ENCODE measurements at regions not wholly inside any gene's neighbourhood (a gene's known extent, or its start where the extent isn't known, plus 50 kb on each side); places are given as distances from the start of the nearest gene placed in this dataset.

DNA sequence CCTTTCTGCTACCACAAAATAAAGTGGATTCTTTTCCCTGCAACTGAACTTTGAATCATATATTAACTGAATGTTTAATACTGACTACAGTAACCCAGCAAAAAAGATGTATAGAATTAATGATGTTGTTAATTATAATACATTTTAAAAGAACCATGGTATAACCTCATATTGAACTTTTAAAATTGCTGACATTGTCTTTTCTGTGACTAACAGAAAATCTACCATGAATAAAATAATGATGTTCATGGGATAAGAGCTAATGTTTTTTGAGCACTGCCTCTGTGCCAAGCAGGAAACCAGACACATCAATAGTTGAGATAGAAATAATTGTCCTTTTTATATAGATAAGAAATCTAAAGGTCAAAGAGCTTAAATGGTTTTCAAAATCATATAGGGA, 691.9 kb downstream of the PDHA2 start:
- no peak for DNase-seq
- in situ Hi-C loops (cut with HindIII; ENCODE audit: low pct_ligation_motif_present, low pct_unique_long_range_greater_than_20kb, low sequenced_read_pairs): no loop called here

DNA sequence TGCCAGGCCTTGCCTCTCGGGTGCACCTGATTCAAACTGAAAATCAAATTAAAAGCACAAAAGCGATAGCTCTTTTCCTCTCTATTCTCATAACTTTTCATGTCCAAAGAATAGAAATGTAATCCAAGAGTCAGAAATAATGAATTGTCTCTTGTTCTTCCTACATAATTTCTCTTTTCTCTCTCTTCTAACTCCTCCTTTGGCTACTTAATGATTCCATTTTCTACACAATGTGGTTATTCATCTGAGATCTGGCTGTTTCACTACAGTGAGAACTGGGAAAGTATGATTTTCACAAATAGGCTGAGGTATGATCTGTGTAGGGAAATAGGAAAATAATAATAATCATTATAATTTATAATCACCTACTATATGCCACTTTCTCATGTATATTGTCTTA, 703.5 kb downstream of the PDHA2 start:
- in situ Hi-C loops (cut with HindIII; ENCODE audit: low pct_ligation_motif_present, low pct_unique_long_range_greater_than_20kb, low sequenced_read_pairs): no loop called here
- no peak for DNase-seq

DNA sequence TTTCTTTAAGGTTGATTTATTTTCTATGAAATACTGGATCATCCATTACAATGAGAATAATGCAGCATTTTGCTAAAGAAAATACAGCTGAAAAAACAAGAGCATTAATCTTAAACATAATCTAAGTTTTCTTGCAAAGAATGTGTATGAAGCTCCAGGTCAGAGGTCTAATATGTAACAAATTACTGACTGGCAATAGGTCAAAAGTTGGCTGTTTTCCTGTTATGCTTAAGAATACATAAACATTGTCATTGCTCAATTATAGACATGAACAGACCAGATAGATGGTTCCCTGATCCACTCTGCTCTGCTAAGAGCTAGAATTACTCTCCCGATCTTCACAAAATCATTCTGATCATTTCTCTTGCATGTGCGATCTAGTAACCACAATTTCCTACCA, 718.6 kb downstream of the PDHA2 start:
- in situ Hi-C loops (cut with HindIII; ENCODE audit: low pct_ligation_motif_present, low pct_unique_long_range_greater_than_20kb, low sequenced_read_pairs): no loop called here
- no peak for DNase-seq

DNA sequence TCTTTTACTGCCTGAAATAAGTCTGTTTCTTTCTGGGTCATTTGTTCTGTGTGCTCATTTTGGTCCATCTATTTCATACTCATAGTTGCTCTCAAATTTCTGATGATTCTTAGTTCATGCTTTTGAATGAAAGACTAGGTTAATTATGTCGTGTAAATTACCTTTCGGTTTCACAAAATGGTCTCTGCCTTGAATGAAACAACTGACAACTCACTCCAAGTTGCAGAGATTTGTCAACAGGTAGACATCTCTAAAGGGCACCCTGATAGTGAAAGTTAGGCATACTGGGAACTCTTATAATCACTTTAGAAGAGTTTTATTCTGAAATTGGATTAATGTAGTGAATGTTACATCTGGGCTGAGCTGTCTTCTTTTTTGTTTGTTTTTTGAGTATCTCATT, 726.9 kb downstream of the PDHA2 start:
- no peak for DNase-seq
- in situ Hi-C loops (cut with HindIII; ENCODE audit: low pct_ligation_motif_present, low pct_unique_long_range_greater_than_20kb, low sequenced_read_pairs): no loop called here

DNA sequence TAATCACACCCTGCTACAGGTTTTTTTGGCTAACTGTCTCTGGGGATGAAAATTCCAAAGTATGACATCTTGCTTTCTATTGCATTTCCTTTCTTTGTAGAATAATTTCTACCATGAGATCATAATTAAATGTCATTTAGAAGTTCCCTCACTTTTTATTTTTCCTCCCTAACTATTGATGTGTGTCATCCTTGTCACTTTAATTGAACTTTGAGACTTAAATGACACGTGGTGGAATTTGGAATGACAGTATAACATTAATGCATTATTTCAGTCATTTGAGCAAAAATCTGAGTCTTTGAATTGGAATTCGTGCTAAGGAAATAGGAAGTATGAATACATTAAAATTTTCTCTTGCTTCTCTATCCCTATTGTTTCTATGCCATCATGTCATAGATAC, 745.4 kb downstream of the PDHA2 start:
- in situ Hi-C loops (cut with HindIII; ENCODE audit: low pct_ligation_motif_present, low pct_unique_long_range_greater_than_20kb, low sequenced_read_pairs): no loop called here
- DNase-seq: no peak

DNA sequence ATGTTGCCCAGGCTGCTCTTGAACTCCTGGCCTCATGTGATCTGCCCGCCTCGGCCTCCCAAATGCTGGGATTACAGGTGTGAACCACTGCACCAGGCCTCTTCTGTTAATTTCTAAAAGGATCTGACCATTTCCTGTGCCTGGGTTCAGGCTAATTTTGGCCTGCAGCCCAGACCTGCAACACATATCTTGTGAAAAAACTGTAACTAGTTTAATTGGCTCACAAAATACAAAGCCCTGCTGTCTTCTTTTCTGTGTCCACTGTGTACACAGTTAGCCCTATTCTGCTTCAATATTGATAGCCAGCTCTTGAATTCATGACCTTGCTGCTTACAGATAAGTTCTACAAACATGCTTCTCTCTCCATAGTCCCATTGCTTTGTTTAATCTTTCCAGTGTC, 753.5 kb downstream of the PDHA2 start:
- no peak for DNase-seq
- in situ Hi-C loops (cut with HindIII; ENCODE audit: low pct_ligation_motif_present, low pct_unique_long_range_greater_than_20kb, low sequenced_read_pairs): no loop called here

DNA sequence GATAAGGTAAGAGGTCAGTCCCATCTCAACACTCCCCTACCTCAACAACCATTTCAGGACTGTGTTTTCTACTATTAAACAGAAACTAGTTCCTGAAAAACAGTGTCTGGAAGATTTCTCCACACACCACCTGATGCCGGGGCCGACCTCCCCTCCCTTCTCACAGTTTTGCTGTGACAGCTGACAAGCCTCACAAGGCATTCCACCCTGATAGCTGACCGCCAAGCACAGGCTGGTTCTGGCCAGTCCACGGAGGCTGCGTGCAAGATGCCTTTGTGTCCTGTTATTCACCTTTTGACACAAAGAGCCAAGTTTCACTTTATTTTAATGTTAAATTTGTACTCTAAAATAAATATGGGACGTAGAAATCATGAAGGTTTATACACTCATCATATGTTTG, 758.6 kb downstream of the PDHA2 start:
- in situ Hi-C loops (cut with HindIII; ENCODE audit: low pct_ligation_motif_present, low pct_unique_long_range_greater_than_20kb, low sequenced_read_pairs): no loop called here
- no peak for DNase-seq

DNA sequence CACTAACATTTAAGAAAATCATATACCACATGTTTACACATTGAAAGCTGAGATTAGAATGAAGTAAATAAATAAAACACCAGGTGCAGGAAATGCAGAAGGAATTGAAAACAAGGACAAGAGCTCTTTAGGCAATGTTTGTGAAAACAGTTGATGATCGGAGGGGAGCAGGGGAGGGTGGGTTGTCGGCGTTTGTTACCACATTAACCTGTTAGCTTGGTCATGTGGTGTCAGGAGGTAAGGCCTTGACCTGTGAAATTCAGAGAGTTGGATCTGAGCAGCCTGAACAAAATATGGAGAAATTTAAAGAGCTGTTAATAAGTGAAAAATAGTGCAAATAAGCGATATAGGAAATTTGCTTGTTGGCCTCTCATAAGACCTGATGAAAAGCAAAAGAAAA, 759.9 kb downstream of the PDHA2 start:
- in situ Hi-C loops (cut with HindIII; ENCODE audit: low pct_ligation_motif_present, low pct_unique_long_range_greater_than_20kb, low sequenced_read_pairs): no loop called here
- no peak for DNase-seq

DNA sequence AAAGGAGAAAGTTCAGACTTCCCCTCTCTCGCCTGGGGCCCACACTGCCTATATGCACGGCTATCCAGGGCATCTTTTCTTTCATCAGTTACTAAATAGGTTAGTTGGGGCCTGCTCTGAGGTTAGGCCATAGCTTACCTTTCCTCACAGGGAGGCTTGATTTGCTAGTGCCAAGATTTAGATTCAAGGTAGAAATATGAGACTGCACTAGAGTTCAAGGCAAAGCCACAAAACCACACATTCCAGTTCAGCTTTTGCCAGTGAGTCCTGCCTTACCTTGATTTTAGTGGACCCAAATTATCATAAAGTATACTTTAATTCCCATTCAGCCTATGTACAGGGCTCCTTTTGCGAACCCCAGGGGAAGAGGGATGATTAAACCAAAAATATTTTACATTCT, 762.8 kb downstream of the PDHA2 start:
- DNase-seq: no peak
- in situ Hi-C loops (cut with HindIII; ENCODE audit: low pct_ligation_motif_present, low pct_unique_long_range_greater_than_20kb, low sequenced_read_pairs): no loop called here

DNA sequence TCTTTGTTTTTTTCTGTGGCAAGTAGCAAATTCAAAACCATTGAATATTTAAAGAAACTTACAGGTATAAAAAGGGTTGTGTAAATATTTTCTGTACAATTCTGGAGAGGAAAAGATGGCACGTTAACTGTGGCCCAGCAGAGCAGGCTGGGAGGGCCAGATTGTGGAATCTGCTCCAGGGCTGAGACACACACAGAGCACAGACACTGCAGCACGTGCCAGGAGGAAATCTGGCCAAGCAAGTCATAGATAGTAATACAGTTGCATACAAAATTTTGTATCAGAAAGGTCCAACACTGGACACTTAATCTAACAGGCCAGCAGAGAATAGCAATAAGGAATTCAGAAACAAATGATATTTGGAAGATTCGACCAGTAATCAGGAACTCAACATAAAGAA, 763.7 kb downstream of the PDHA2 start:
- in situ Hi-C loops (cut with HindIII; ENCODE audit: low pct_ligation_motif_present, low pct_unique_long_range_greater_than_20kb, low sequenced_read_pairs): no loop called here
- no peak for DNase-seq

DNA sequence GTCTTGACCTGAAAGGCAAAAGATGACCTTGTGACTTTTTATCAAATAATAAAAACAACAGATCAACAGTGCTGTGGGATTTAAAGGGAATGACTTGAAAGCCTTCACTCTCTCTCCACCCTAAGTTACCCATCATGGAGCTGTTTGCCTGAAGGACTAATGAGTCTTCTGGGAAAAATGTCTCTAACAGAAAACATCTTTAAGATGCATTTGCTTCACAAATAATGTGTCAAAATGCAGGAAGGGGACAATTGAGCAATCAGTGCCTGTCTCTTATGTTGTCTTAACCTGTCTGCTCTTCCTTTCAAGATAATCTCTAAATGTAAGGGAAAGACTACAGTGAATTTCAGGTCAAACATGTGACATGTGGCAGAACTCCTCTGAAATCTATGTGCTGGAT, 766.6 kb downstream of the PDHA2 start:
- DNase-seq: no peak
- in situ Hi-C loops (cut with HindIII; ENCODE audit: low pct_ligation_motif_present, low pct_unique_long_range_greater_than_20kb, low sequenced_read_pairs): no loop called here

DNA sequence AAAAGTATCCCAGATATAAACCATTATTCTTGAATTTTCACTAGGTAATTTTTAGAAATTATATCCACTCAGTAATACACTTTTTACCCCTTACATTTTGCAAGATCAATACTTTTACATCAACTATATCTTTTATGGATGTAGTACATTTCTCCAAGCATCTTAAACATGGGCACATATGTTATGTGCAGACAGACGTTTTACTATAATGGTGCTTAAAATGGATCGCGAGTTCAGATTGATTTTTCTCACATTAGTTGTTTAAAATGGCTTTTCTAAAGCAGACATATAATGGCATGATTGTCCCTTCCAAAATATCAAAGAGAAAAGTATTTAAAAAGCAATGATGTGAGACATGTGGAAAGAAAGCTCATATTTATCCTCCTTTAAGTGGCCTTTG, 786.1 kb downstream of the PDHA2 start:
- no peak for DNase-seq
- in situ Hi-C loops (cut with HindIII; ENCODE audit: low pct_ligation_motif_present, low pct_unique_long_range_greater_than_20kb, low sequenced_read_pairs): no loop called here

DNA sequence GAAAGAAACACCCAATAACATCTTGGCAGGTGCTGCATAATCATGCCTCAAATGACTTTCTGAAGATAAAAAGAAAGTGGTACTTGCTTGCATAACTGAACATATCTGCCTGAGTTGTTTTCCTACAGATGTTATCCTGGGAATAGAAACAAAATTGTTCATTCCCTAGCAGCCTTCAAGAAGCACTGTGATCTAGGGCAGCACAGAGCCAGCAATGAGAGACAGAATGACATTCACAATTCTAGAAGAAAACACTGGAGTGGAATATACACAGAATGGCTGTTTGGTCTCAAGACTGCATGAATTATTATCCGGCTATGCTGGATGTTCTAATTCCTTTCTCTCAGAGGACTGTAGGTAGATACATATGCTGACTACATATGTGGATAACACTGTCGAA, 790.9 kb downstream of the PDHA2 start:
- no peak for DNase-seq
- in situ Hi-C loops (cut with HindIII; ENCODE audit: low pct_ligation_motif_present, low pct_unique_long_range_greater_than_20kb, low sequenced_read_pairs): no loop called here

DNA sequence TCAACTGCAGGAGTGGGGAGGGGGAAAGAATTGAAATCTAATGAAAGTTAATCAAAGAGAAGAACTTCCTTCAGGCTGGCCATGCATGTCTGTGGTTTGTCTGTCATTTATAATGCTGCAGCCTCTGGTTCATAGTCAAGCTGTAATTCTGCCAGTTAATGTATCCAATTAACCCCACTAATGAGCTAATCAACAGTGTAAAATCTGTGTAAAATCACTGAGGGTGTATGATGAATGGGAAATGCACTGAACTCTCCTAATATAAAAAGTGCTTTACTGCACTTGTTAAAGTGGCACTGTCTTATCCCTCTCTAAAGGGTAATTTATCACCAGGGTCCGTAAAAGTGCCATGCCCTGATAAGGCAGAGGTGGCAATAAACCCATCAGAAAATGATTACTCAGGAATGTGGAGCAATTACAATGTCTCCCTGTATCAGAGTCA, 798.1 kb downstream of the PDHA2 start:
- in situ Hi-C loops (cut with HindIII; ENCODE audit: low pct_ligation_motif_present, low pct_unique_long_range_greater_than_20kb, low sequenced_read_pairs): no loop called here
- no peak for DNase-seq

DNA sequence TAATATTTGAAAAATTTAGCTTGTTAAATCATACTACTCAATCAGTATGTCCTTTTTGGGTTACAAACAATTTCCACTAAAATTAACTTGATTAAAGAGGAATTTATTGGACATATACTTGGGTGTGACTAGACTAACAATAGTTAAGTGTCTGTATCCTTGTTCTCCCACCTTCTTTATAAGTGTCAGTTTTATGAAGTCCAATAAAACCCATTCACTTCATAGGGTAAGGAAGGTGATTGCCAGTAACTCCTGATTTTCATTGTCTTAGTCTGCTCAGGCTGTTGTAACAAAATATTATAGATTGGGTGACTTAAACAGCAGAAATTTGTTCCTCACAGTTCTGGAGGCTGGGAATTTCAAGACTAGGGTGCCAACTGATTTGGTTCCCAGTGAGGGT, 800.0 kb downstream of the PDHA2 start:
- in situ Hi-C loops (cut with HindIII; ENCODE audit: low pct_ligation_motif_present, low pct_unique_long_range_greater_than_20kb, low sequenced_read_pairs): no loop called here
- no peak for DNase-seq

DNA sequence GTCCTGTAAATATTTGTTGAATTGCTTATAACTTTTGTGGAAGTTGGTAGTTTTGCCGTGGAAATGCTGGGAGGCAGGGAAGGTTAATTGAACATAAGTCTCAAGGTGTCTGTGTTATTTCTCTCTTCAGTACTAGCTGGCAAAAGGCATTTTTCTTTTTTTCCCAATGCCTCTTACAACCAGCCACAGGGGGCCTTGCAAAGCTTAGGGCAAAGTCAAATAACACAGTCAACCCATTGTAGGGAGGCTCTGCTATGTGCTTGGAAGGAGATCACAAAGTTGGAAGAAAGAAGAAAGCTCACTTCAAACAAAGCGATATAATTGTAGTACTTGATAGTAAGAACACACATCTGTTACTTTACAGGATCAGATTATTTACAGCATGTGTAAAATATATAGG, 802.6 kb downstream of the PDHA2 start:
- DNase-seq: no peak
- in situ Hi-C loops (cut with HindIII; ENCODE audit: low pct_ligation_motif_present, low pct_unique_long_range_greater_than_20kb, low sequenced_read_pairs): no loop called here

DNA sequence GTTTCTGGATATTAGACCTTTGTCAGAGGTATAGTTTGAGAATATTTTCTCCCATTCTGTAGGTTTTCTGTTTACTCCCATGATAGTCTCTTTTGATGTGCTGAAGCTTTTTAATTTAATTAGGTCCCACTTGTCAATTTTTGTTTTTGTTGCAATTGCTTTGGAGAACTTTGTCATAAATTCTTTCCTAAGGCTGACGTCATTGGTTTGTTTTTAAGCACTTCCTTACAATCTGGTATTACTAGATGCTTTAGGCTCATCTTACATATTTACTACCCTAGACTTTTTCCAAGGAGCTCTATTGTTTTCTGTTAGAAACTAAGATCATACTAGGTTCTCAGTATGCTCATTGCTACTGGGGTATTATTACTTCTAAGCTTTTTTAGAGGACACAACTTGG, 806.3 kb downstream of the PDHA2 start:
- in situ Hi-C loops (cut with HindIII; ENCODE audit: low pct_ligation_motif_present, low pct_unique_long_range_greater_than_20kb, low sequenced_read_pairs): no loop called here

DNA sequence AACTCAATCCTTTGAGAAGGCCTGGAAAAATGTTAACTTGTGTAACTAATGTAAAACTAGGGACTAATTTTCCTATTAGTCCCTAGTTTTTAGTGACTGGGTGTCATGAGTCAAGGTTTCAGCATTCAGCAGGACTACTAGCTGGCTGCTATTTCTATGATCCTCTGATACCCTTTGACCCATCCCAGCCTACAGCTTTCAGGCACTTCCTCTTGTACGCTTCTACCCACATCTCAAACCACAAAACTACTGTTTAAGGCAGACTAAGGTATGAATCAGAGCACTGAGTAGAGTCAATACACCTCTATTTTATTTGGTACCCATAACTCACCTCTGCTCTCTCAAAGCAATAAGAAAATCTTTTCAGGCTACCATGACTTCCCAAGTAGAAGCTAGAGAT, 809.6 kb downstream of the PDHA2 start:
- DNase-seq: peak; percentile 2
- in situ Hi-C loops (cut with HindIII; ENCODE audit: low pct_ligation_motif_present, low pct_unique_long_range_greater_than_20kb, low sequenced_read_pairs): no loop called here

More for the DNA sequence above, 806.3 kb downstream of the PDHA2 start:
- DNase-seq: no peak

DNA sequence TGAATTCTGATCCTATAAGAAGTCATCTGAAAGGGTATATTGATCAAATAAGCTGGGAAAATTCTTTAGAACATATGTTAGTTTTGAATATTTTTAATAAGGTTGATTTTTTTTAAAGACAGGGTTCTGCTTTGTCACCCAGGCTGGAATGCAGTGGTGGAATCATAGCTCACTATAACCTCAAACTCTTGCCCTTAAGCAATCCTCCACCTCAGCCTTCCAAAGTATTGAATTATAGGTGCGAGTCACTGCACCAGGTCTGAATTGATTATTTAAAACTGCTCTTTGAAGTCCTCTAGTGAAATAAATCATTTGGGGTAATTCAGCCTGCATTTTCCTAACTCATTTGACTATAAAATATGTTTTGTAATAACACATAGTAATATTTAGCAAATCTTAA, 812.3 kb downstream of the PDHA2 start:
- in situ Hi-C loops (cut with HindIII; ENCODE audit: low pct_ligation_motif_present, low pct_unique_long_range_greater_than_20kb, low sequenced_read_pairs): no loop called here
- no peak for DNase-seq

DNA sequence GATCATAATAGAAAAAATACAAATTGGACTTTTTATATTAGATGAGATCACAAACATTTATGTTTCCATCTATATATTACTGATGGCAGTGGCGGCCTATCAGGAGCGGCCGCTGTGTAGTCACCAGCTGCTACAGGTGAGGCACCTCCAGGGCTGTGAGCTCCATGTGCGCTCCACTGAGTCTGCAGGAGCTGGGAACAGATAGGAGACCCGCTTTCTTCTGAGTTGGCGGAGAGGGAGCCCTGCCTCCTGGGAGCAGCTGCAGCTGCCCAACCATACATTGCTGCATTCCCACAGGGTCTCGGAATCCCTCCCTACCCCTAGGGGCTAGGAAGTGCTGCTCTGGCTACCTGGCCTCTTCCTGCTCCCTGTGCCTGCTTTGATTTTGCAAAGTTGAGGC, 812.9 kb downstream of the PDHA2 start:
- DNase-seq: no peak
- in situ Hi-C loops (cut with HindIII; ENCODE audit: low pct_ligation_motif_present, low pct_unique_long_range_greater_than_20kb, low sequenced_read_pairs): no loop called here

DNA sequence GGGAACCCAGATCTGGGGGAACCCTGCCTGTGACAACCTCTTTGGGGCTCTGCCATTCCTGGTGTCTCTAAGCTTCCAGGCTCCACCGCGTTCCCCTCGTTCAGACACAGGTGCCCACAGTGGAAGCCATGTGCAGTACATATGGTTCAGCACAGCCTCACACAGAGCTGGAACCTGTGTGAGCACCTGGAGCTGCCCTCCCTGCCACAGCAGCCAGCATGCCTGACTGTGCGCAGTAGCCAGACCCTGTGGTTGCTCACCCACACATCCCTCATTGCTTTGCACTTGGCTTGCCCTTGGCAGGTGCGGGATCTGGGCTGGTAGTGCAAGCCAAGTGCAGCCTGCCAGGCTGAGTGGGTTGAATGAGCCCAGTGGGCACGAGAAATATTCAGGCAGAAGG, 814.2 kb downstream of the PDHA2 start:
- in situ Hi-C loops (cut with HindIII; ENCODE audit: low pct_ligation_motif_present, low pct_unique_long_range_greater_than_20kb, low sequenced_read_pairs): no loop called here
- no peak for DNase-seq

DNA sequence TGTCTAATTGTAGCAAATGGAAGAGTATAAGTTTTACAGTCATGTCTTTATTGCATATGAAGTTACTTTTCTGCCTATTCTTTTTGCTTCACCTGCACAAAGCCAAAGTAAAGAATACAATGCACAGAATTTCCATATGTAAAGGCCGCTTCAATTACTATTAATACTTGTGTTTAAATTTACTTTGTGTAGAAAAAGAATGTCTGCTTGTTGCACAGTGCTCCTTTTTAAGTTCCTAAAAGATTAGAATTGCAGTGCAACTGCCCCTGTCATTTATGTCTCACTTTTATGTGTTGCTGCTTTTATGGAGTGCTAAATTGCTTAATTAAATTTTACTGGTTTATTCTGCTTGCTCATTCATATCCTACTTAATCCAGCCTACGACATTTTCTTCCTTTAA, 830.5 kb downstream of the PDHA2 start:
- in situ Hi-C loops (cut with HindIII; ENCODE audit: low pct_ligation_motif_present, low pct_unique_long_range_greater_than_20kb, low sequenced_read_pairs): no loop called here
- no peak for DNase-seq
